H9 (cell line): ENCODE measurements at regions not wholly inside any gene's neighbourhood (a gene's known extent, or its start where the extent isn't known, plus 50 kb on each side); places are given as distances from the start of the nearest gene placed in this dataset.

Experiments
- DNase-seq: peaks from one replicate; pipeline ENCODE4 v3.0.0-alpha.2; 2017
- H2AFZ ChIP-seq: one replicate; pipeline ENCODE4 v1.6.1; 2013; ENCODE audit warnings: mild to moderate bottlenecking, low read length, control low read depth, moderate library complexity
- H2AK5ac ChIP-seq: 2 replicates; pipeline ENCODE4 v1.6.1; 2013; ENCODE audit warnings: low read length, control low read depth, mixed read lengths; ENCODE audit not compliant: insufficient read length
- H2BK120ac ChIP-seq: one replicate; pipeline ENCODE4 v1.6.1; 2013; ENCODE audit warnings: low read depth, mild to moderate bottlenecking, low read length, control low read depth, inconsistent platforms; ENCODE audit not compliant: poor library complexity, severe bottlenecking
- H2BK12ac ChIP-seq: 2 replicates; pipeline ENCODE4 v1.6.1; 2013; ENCODE audit warnings: low read length, control low read depth, mixed read lengths, low read depth; ENCODE audit not compliant: insufficient read length
- H2BK15ac ChIP-seq: 2 replicates; pipeline ENCODE4 v1.6.1; 2013; ENCODE audit warnings: low read depth, low read length, control low read depth
- H2BK20ac ChIP-seq: one replicate; pipeline ENCODE4 v1.6.1; 2013; ENCODE audit warnings: low read depth, mild to moderate bottlenecking, low read length, control low read depth, inconsistent platforms; ENCODE audit not compliant: poor library complexity, severe bottlenecking
- H2BK5ac ChIP-seq: 2 replicates; pipeline ENCODE4 v1.6.1; 2013; ENCODE audit warnings: low read length, control low read depth, mixed read lengths; ENCODE audit not compliant: insufficient read length
- H3K14ac ChIP-seq: 2 replicates; pipeline ENCODE4 v1.6.1; 2013; ENCODE audit warnings: low read length, control low read depth; ENCODE audit not compliant: insufficient read depth
- H3K18ac ChIP-seq: 2 replicates; pipeline ENCODE4 v1.6.1; 2013; ENCODE audit warnings: low read depth, mild to moderate bottlenecking, mixed read lengths, low read length, control low read depth; ENCODE audit not compliant: insufficient read length
- H3K23ac ChIP-seq: 2 replicates; pipeline ENCODE4 v1.6.1; 2013; ENCODE audit warnings: low read length, control low read depth, mixed read lengths, low read depth; ENCODE audit not compliant: insufficient read length
- H3K23me2 ChIP-seq: 2 replicates; pipeline ENCODE4 v1.6.1; 2013; ENCODE audit warnings: low read depth, mild to moderate bottlenecking, mixed read lengths, low read length, control low read depth; ENCODE audit not compliant: insufficient read length, poor library complexity, severe bottlenecking
- H3K27ac ChIP-seq: 2 replicates; pipeline ENCODE4 v1.5.1; 2013; ENCODE audit warnings: low read length, control low read depth, mixed read lengths, low read depth; ENCODE audit not compliant: insufficient read length
- H3K27me3 ChIP-seq: 2 replicates; pipeline ENCODE4 v1.6.1; 2013; ENCODE audit warnings: low read length, control low read depth, inconsistent platforms; ENCODE audit not compliant: insufficient read depth
- H3K4ac ChIP-seq: 2 replicates; pipeline ENCODE4 v1.6.1; 2013; ENCODE audit warnings: low read depth, mild to moderate bottlenecking, control low read depth, inconsistent platforms, low read length, moderate library complexity
- H3K4me1 ChIP-seq: 2 replicates; pipeline ENCODE4 v1.6.1; 2013; ENCODE audit warnings: low read length, control low read depth, inconsistent platforms; ENCODE audit not compliant: insufficient read depth
- H3K4me2 ChIP-seq: 2 replicates; pipeline ENCODE4 v1.6.1; 2013; ENCODE audit warnings: low read length, control low read depth, mixed read lengths; ENCODE audit not compliant: insufficient read length, insufficient read depth
- H3K56ac ChIP-seq: 2 replicates; pipeline ENCODE4 v1.6.1; 2013; ENCODE audit warnings: low read depth, mild to moderate bottlenecking, mixed read lengths, low read length, control low read depth; ENCODE audit not compliant: insufficient read length
- H3K79me1 ChIP-seq: 2 replicates; pipeline ENCODE4 v1.6.1; 2013; ENCODE audit warnings: low read depth, mild to moderate bottlenecking, moderate library complexity, low read length, control low read depth, inconsistent platforms; ENCODE audit not compliant: insufficient read depth, poor library complexity, severe bottlenecking
- H3K79me2 ChIP-seq: 2 replicates; pipeline ENCODE4 v1.6.1; 2013; ENCODE audit warnings: low read length, control low read depth, inconsistent platforms; ENCODE audit not compliant: insufficient read depth
- H3K9ac ChIP-seq: 2 replicates; pipeline ENCODE4 v1.6.1; 2013; ENCODE audit warnings: low read length, control low read depth, mixed read lengths; ENCODE audit not compliant: insufficient read length; ENCODE audit errors: extremely low read depth
- H3K9me3 ChIP-seq: one replicate; pipeline ENCODE4 v1.6.1; 2013; ENCODE audit warnings: low read depth, low read length, inconsistent platforms; ENCODE audit not compliant: control insufficient read depth
- H3T11ph ChIP-seq: one replicate; pipeline ENCODE4 v1.6.1; 2013; ENCODE audit warnings: mild to moderate bottlenecking, low read length, control low read depth, inconsistent platforms
- H4K20me1 ChIP-seq: one replicate; pipeline ENCODE4 v1.6.1; 2013; ENCODE audit not compliant: control insufficient read depth, insufficient read length, insufficient read depth
- H4K5ac ChIP-seq: 2 replicates; pipeline ENCODE4 v1.6.1; 2013; ENCODE audit warnings: low read depth, mild to moderate bottlenecking, mixed read lengths, low read length, control low read depth; ENCODE audit not compliant: insufficient read length
- H4K8ac ChIP-seq: replicated peaks from 2 replicates; pipeline ENCODE4 v1.6.1; 2013; ENCODE audit warnings: low read length, control low read depth, mixed read lengths, low read depth; ENCODE audit not compliant: insufficient read length
- H4K91ac ChIP-seq: 2 replicates; pipeline ENCODE4 v1.6.1; 2013; ENCODE audit warnings: low read depth, mild to moderate bottlenecking, moderate library complexity, mixed read lengths, low read length, control low read depth; ENCODE audit not compliant: insufficient read length
- H3K27ac Mint-ChIP-seq, 3 experiments: 2 replicates in 2 of 3; 3 replicates in 1 of 3; pipeline ENCODE4 v1.8.0; 2020 to 2021; ENCODE audit warnings: mixed read lengths in 3 of 3, mild to moderate bottlenecking in 1 of 3, moderate library complexity in 1 of 3
- H3K27me3 Mint-ChIP-seq: 2 replicates; pipeline ENCODE4 v1.8.0; 2021; ENCODE audit warnings: low read depth, mild to moderate bottlenecking, moderate library complexity, mixed read lengths
- H3K36me3 Mint-ChIP-seq, 3 experiments: 2 replicates in 2 of 3; 3 replicates in 1 of 3; pipeline ENCODE4 v1.8.0; 2020 to 2021; ENCODE audit warnings: low read depth in 3 of 3, mixed read lengths in 3 of 3; ENCODE audit not compliant: insufficient read depth in 1 of 3
- H3K4me1 Mint-ChIP-seq, 2 experiments: 2 replicates each; pipeline ENCODE4 v1.8.0; 2020; ENCODE audit warnings: mixed read lengths in 2 of 2
- H3K4me3 Mint-ChIP-seq, 2 experiments: 2 replicates in 1 of 2; 3 replicates in 1 of 2; pipeline ENCODE4 v1.8.0; 2020 to 2021; ENCODE audit warnings: mild to moderate bottlenecking in 2 of 2, mixed read lengths in 2 of 2, moderate library complexity in 1 of 2
- H3K9me3 Mint-ChIP-seq, 2 experiments: 2 replicates in 1 of 2; 3 replicates in 1 of 2; pipeline ENCODE4 v1.8.0; 2020; ENCODE audit warnings: mild to moderate bottlenecking in 2 of 2, mixed read lengths in 2 of 2, moderate library complexity in 1 of 2
- CTCF ChIP-seq: fragments of 200-600 bp; sonication (generic); conservative IDR thresholded peaks from 3 replicates; pipeline ENCODE4 v1.8.0; 2021; ENCODE audit warnings: antibody characterized with exemption, mild to moderate bottlenecking

DNA sequence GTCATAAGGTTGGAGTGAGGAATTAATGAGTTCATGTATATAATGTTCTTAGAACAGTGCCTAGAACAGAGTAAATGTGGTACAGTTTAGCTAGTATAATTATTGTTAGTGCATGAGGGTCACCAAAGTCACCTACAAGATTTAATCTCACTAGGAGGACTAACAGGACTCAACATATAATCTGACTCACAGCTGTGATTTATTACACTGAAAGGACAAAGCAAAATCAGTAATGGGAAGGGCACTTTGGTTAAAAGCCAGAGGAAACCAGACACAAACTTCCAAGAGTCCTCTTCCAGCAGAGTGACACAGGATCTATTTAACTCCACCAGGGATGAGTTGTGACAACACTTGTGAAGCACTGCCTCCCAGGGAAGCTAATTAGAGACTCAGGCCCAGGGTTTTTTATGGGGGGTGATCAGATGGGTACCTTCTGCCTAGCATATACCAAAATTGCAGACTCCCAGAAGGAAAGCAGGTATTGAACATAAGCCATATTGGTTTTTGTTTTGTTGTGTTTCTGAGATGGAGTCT is 341.2 kb upstream of the DACH1 start:
- Histone ChIP-seq H4K91ac (no peak overlapping the region), H4K20me1 (no peaks in the 10 kb centered on the region), H2BK120ac (no peak overlapping the region), H2AK5ac (no peak overlapping the region), H3K23ac (no peak overlapping the region), H3K27ac (no peak overlapping the region), H3T11ph (no peak overlapping the region), H3K4me1 (no peaks in the 10 kb centered on the region), H2BK5ac (no peak overlapping the region), H3K79me2 (no peaks in the 10 kb centered on the region), H2BK15ac (no peak overlapping the region), H3K23me2 (no peaks in the 10 kb centered on the region), H3K4me2 (no peak overlapping the region), H3K4ac (no peak overlapping the region), H3K79me1 (no peaks in the 10 kb centered on the region), H3K27me3 (no peaks in the 10 kb centered on the region), H4K8ac (no peak overlapping the region), H2AFZ (no peak overlapping the region), H3K9me3 (no peaks in the 10 kb centered on the region), H3K18ac (no peak overlapping the region), H3K14ac (no peak overlapping the region), H3K9ac (no peak overlapping the region), H3K56ac (no peak overlapping the region), H2BK12ac (no peak overlapping the region), H2BK20ac (no peak overlapping the region), H4K5ac (no peak overlapping the region)
- Mint-ChIP-seq H3K4me3 (no peak overlapping the region), H3K9me3 (no peaks in the 10 kb centered on the region), H3K27me3 (no peaks in the 10 kb centered on the region), H3K27ac (no peak overlapping the region), H3K36me3 (no peaks in the 10 kb centered on the region; a peak in 1 of 7 replicates), H3K4me1 (no peaks in the 10 kb centered on the region)
- no peak for TF ChIP-seq CTCF
- no peak for DNase-seq
